HFFc6 (cell line): ENCODE measurements at regions not wholly inside any gene's neighbourhood (a gene's known extent, or its start where the extent isn't known, plus 50 kb on each side); places are given as distances from the start of the nearest gene placed in this dataset.
A peak's percentile ranks its signal among the peaks of the same experiment; 100 is the strongest.
"Not testable (repeated sequence)": the region's sequence is repeated elsewhere in the genome, so short reads cannot be mapped to it uniquely, and the experiment has no call there.

Experiments used
- DNase-seq: peaks from one replicate; pipeline ENCODE4 v3.0.0-alpha.2; 2018
- H3K27ac Mint-ChIP-seq: 2 replicates; pipeline ENCODE4 v1.8.0; 2020; ENCODE audit warnings: mild to moderate bottlenecking, mixed read lengths
- H3K27me3 Mint-ChIP-seq: 2 replicates; pipeline ENCODE4 v1.8.0; 2021; ENCODE audit warnings: mild to moderate bottlenecking, moderate library complexity, mixed read lengths; ENCODE audit not compliant: insufficient read depth
- H3K36me3 Mint-ChIP-seq: 2 replicates; pipeline ENCODE4 v1.8.0; 2021; ENCODE audit warnings: low read depth, mixed read lengths
- H3K4me1 Mint-ChIP-seq: 2 replicates; pipeline ENCODE4 v1.8.0; 2020; ENCODE audit warnings: low read depth, mixed read lengths
- H3K4me3 Mint-ChIP-seq: 2 replicates; pipeline ENCODE4 v1.8.0; 2020; ENCODE audit warnings: mild to moderate bottlenecking, moderate library complexity, mixed read lengths
- H3K9me3 Mint-ChIP-seq: 2 replicates; pipeline ENCODE4 v1.8.0; 2020; ENCODE audit warnings: mild to moderate bottlenecking, mixed read lengths
- CTCF ChIP-seq: fragments of 200-600 bp; sonication (generic); IDR thresholded peaks from 2 replicates; pipeline ENCODE4 v1.5.0; 2021; ENCODE audit warnings: antibody characterized with exemption, mild to moderate bottlenecking

GRCh38 chr1:60850084-60850483, 232.3 kb upstream of the NFIA start:
- Mint-ChIP-seq H3K36me3 (no peaks in the 10 kb centered on the region), H3K4me1 (no peaks in the 10 kb centered on the region), H3K27me3 (peaks cover 5% of the 10 kb centered on the region), H3K27ac (no peak overlapping the region), H3K4me3 (no peak overlapping the region), H3K9me3 (no peaks in the 10 kb centered on the region)
- no peak for TF ChIP-seq CTCF
- no peak for DNase-seq

GRCh38 chr1:60849401-60849800, 233.0 kb upstream of the NFIA start:
- H3K4me3 Mint-ChIP-seq = no peak overlapping the region
- TF ChIP-seq CTCF = no peak
- DNase-seq = no peak
- peaks cover 5% of the 10 kb centered on the region; the same call in 1 of the 2 replicates for H3K27me3 Mint-ChIP-seq
- H3K36me3 Mint-ChIP-seq = no peaks in the 10 kb centered on the region
- H3K4me1 Mint-ChIP-seq = no peaks in the 10 kb centered on the region
- H3K27ac Mint-ChIP-seq = no peak overlapping the region
- H3K9me3 Mint-ChIP-seq = no peaks in the 10 kb centered on the region

- peak; percentile 77 for TF ChIP-seq CTCF
- H3K4me3 Mint-ChIP-seq = no peak overlapping the region
- no peaks in the 10 kb centered on the region for H3K36me3 Mint-ChIP-seq
- no peak overlapping the region for H3K27ac Mint-ChIP-seq
- no peaks in the 10 kb centered on the region for H3K9me3 Mint-ChIP-seq
- H3K27me3 Mint-ChIP-seq = peaks cover 5% of the 10 kb centered on the region; the same call in 1 of the 2 replicates
- peak; percentile 35 for DNase-seq
- H3K4me1 Mint-ChIP-seq = no peaks in the 10 kb centered on the region
Observed at GRCh38 chr1:60848583-60849188, 233.7 kb upstream of the NFIA start.

- H3K4me3 Mint-ChIP-seq = no peak overlapping the region
- H3K27ac Mint-ChIP-seq = no peak overlapping the region
- no peaks in the 10 kb centered on the region for H3K4me1 Mint-ChIP-seq
- TF ChIP-seq CTCF = no peak
- no peaks in the 10 kb centered on the region for H3K9me3 Mint-ChIP-seq
- no peaks in the 10 kb centered on the region for H3K36me3 Mint-ChIP-seq
- H3K27me3 Mint-ChIP-seq = peaks cover 5% of the 10 kb centered on the region; the same call in 1 of the 2 replicates
- no peak for DNase-seq
Observed at GRCh38 chr1:60847855-60848582, 234.3 kb upstream of the NFIA start.

GRCh38 chr1:60847391-60847790, 235.0 kb upstream of the NFIA start:
- no peaks in the 10 kb centered on the region for H3K9me3 Mint-ChIP-seq
- DNase-seq = no peak
- no peaks in the 10 kb centered on the region for H3K4me1 Mint-ChIP-seq
- no peaks in the 10 kb centered on the region for H3K36me3 Mint-ChIP-seq
- TF ChIP-seq CTCF = no peak
- no peak overlapping the region for H3K4me3 Mint-ChIP-seq
- H3K27me3 Mint-ChIP-seq = peaks cover 5% of the 10 kb centered on the region; the same call in 1 of the 2 replicates
- no peak overlapping the region for H3K27ac Mint-ChIP-seq

- H3K36me3 Mint-ChIP-seq, H3K4me3 Mint-ChIP-seq, DNase-seq, H3K4me1 Mint-ChIP-seq, H3K27ac Mint-ChIP-seq, H3K9me3 Mint-ChIP-seq, H3K27me3 Mint-ChIP-seq: not testable (repeated sequence)
Observed at GRCh38 chr1:60845659-60846058, 236.7 kb upstream of the NFIA start.
